ENCODE measurements at regions not wholly inside any gene's neighbourhood (a gene's known extent, or its start where the extent isn't known, plus 50 kb on each side); places are given as distances from the start of the nearest gene placed in this dataset.

- TF ChIP-seq CTCF (IDR thresholded peaks at IDR 0.05) (no peak), EP300 (IDR thresholded peaks at IDR 0.05) (no peak), POLR2A (IDR thresholded peaks at IDR 0.05; ENCODE audit: low read depth) (no peak), POLR2AphosphoS5 (IDR thresholded peaks at IDR 0.05) (no peak)
Observed at GRCh38 chr2:2523461-2524347, 192.6 kb upstream of the MYT1L start.
